ENCODE measurements at regions not wholly inside any gene's neighbourhood (a gene's known extent, or its start where the extent isn't known, plus 50 kb on each side); places are given as distances from the start of the nearest gene placed in this dataset.
A peak's percentile ranks its signal among the peaks of the same experiment; 100 is the strongest.

DNA sequence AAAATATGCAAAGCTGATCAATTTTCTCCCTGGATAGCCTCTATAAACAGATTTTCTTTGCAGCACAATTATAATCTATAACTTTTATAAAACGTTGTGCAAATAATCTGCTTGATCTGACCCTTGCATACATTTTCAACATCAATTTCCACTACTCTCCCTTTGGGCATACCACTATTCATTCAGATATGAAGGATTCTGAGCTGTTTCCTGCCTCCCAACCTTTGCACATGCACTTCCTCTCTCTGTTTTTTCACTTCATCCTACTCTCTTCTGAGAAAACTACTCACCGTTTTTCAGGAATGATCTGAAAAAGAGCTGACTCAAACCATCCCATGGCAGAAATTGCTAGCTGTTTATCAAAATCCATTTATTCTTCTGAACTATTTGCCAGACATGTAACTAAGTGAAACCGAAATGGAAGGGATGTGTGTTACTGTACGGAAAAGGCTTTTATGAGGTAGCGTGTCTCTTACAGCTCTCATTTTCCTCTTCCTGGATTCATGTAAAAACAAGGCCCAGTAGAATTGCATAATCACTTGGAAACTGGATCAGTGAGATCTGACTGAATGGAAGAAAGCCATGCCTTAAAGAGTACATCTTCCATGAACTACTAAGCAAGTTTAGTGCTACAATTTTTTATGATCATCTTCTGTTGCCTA, 1447.3 kb upstream of the MIR17HG start:
- DNase-seq (ENCODE audit: low read depth in 4 of 4, low spot score in 2 of 4) = no peak

GRCh38 chr13:89902223-89902622, 1445.3 kb upstream of the MIR17HG start:
- DNase-seq (ENCODE audit: low read depth in 4 of 4, low spot score in 2 of 4) = no peak

DNA sequence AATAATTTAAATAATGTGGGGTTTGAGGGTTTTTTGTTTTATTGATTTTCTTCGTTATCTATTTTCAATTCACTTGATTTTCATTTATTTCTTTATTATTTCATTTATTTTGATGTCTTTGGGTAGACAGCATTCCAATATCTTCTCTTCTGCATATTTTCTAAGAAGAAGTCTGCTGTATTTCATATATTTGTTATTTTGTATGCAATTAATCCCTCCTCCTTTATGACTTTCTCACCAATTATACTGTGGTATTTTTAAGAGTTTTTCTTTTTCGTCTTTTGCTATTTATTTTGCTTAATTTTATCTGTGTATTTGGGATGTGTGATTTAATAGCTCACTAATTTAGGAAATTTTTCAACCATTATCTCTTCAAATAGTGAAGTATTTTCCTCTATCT, 1444.4 kb upstream of the MIR17HG start:
- DNase-seq (ENCODE audit: low read depth in 4 of 4, low spot score in 2 of 4) = no peak

- DNase-seq (ENCODE audit: low read depth in 4 of 4, low spot score in 2 of 4) = no peak
Measured at GRCh38 chr13:89910166-89910565, 1437.3 kb upstream of the MIR17HG start.

GRCh38 chr13:89916551-89916950, 1430.9 kb upstream of the MIR17HG start:
- DNase-seq (ENCODE audit: low read depth in 4 of 4, low spot score in 2 of 4) = no peak

GRCh38 chr13:89920461-89920860, 1427.0 kb upstream of the MIR17HG start:
- DNase-seq (ENCODE audit: low read depth in 4 of 4, low spot score in 2 of 4) = no peak

DNA sequence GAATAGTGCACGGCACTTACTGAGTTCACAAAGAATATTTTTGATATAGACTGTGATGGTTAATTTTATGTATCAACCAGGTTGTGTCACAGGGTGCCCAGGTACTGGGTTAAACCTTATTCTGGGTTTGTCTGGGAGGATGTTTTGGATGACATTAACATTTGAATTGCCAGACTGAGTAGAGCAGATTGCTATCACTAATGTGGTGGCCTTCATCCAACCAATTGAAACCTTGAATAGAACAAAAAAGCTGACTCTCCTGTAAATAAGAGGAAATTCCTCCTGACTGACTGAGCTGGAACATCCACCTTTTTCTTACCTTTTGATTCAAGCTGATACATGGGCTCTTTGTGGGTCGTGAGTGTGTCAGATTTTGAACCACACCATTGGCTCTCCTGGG, 1424.4 kb upstream of the MIR17HG start:
- DNase-seq (ENCODE audit: low read depth in 4 of 4, low spot score in 2 of 4) = no peak

DNA sequence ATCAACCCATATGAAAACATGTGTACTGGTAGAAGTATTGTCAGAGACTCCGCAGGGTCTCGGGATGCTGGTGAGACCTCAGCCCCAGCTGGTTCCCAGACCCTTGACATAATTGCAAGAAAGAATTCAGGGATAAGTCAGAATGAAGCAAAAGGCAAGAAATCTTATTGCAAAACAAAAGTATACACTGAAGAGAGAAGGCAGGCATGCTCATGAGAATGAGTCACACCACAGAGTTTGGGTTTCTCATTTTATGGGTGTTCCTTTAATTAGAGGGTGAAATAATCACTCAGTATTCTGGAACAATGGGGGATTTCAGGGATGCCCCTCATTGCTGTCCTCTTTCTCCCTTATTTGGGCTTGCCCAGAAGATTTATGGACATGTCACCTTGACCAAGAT, 1423.8 kb upstream of the MIR17HG start:
- no peak for DNase-seq (ENCODE audit: low read depth in 4 of 4, low spot score in 2 of 4)

GRCh38 chr13:89925107-89925506, 1422.4 kb upstream of the MIR17HG start:
- DNase-seq (ENCODE audit: low read depth in 4 of 4, low spot score in 2 of 4) = peak in 1 of 4 donors; percentile 10

DNA sequence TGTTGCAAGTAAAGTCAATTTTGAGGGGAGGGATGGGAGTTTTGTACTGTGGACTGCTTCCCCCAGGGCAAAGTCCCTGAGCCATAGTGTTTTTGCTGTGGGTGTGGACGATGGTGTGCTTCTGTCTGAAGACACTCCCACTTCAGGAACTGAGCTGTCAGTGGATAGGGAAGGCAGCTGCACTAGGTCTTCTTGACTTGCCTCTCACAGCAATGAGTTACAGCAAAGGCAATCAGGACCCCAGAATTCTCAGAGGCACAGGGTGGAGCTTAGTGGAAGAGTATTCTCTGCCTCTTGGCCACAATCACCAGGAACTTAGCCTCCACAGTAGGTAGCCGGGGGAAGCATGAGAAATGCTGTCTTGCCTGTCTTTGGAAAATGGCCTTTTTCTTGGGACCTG, 1416.6 kb upstream of the MIR17HG start:
- DNase-seq (ENCODE audit: low read depth in 4 of 4, low spot score in 2 of 4) = no peak

- DNase-seq (ENCODE audit: low read depth in 4 of 4, low spot score in 2 of 4) = no peak
Measured at GRCh38 chr13:89932902-89933301, 1414.6 kb upstream of the MIR17HG start.

DNA sequence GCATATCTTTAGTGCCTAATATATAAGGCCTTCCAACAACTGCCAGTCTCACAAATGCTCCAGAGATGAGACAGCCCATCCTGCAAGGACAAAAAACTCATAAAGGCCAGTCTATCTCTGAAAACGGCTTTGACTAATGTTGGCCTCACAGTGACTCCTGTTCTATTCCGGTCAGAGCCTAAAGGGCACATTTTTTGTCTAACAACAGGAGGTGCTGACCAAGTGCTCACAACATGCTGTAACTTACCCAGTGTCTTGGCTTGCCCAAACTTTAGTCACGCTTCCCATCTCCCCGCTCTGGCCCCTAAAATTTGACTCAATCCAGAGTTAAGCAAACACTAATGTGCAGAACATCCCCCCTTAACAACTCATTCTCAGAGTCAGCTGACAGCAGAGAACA, 1411.2 kb upstream of the MIR17HG start:
- no peak for DNase-seq (ENCODE audit: low read depth in 4 of 4, low spot score in 2 of 4)

DNA sequence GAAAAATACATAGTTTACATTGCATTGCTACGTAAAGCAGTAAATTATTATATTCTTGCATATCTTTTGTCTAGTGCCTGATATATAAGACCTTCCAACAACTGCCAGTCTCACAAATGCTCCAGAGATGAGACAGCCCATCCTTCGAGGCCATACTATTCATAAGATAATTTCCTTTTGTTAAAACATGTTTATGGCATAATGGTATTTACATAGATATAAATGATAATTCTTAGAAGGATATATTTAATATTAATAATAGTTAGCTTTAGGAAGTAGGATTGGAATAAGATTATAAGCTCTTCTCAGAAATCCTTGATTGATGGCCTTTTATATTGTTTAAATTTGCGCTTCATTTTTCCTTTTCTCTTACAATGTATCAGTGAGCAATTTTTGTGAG, 1410.1 kb upstream of the MIR17HG start:
- no peak for DNase-seq (ENCODE audit: low read depth in 4 of 4, low spot score in 2 of 4)

- no peak for DNase-seq (ENCODE audit: low read depth in 4 of 4, low spot score in 2 of 4)
Measured at GRCh38 chr13:89940383-89940782, 1407.1 kb upstream of the MIR17HG start.

DNA sequence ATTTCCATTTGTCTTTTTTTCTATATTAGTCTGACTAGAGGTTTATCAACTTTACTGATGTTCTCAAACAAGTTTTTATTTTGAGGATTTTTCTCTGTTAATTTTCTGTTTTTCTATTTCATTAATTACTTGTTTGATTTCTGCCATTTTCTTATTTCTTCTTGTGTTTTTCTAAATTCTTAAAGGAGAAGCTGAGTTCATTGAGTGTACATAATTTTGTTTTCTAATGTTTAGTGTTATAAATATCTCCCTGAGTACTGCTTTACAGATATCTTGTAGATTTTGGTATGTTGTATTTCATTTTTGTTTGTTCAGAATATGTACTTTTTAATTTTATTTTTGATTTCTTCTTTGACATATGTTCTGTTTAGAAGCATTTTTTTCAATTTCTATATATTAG, 1404.3 kb upstream of the MIR17HG start:
- DNase-seq (ENCODE audit: low read depth in 4 of 4, low spot score in 2 of 4) = no peak

DNA sequence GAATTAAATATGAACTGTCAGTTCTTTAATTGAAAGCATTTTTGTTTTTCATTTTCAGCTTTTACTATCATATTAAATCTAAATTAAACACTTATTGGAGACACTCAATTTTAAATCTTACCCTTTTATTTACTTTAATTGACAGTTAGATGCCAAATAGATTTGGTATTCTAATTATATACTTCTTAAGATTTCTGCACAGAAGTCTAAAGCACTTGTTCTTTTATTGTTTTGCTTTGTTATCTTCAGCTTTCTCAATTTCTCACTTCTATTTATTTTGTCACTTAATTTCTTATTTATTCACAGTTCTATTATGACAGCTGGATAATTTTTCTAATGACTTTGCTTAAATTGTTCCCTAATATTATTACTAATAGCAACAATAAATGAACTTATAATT, 1397.3 kb upstream of the MIR17HG start:
- DNase-seq (ENCODE audit: low read depth in 4 of 4, low spot score in 2 of 4) = no peak

DNA sequence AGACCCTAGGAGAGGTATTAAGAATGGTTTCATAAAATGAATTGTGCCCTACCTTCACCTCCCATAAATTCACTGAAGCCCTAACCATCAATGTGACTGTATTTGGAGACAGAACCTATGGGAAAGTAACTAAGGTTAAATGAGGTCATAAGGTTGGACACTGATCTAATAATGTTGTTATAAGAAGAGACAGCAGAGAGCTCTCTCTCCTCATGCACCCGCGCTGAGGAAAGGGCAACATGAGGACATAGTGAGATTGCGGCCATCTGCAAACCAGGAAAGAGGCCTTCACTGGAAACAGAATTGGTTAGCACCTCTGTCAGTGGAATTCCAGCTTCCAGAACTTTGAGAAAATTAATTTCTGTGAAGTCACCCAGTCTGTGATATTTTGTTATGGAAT, 1396.1 kb upstream of the MIR17HG start:
- DNase-seq (ENCODE audit: low read depth in 4 of 4, low spot score in 2 of 4) = no peak

DNA sequence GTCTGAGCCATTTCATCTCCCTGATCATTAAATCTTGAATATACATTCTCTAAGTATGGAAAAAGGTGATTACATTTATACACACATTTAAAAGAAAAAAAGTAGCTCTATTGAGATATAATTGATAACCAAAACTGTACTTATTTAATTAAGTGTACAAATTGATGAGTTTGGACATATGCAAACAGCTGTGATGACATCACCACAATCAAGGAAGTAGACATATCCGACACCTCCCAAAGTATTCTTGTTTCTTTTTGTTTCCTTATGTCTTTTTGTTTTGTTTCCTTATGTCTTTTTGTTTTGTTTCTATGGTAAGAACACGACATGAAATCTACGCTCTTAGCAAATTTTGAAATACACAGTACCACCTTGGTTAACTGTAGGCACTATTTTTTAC, 1393.9 kb upstream of the MIR17HG start:
- DNase-seq (ENCODE audit: low read depth in 4 of 4, low spot score in 2 of 4) = no peak

GRCh38 chr13:89955773-89956172, 1391.7 kb upstream of the MIR17HG start:
- no peak for DNase-seq (ENCODE audit: low read depth in 4 of 4, low spot score in 2 of 4)

DNA sequence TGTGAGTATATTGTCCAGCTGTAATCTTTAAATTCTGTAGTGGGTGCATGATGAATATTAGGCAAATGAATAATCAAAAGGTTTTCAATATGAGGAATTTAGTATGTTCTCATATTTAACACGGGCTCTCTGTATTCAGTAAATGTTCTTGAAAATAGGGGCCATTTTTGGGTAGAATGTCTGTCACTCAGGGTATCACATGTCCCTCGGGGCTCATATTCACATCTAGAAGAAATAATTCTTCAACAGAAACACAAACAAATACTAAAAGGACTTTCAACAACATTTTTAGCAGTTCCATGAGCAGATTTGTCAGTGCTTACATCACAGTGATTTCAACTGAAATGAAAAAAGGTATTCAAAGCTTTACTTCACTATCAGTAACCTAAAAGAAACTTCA, 1388.4 kb upstream of the MIR17HG start:
- DNase-seq (ENCODE audit: low read depth in 4 of 4, low spot score in 2 of 4) = no peak

DNA sequence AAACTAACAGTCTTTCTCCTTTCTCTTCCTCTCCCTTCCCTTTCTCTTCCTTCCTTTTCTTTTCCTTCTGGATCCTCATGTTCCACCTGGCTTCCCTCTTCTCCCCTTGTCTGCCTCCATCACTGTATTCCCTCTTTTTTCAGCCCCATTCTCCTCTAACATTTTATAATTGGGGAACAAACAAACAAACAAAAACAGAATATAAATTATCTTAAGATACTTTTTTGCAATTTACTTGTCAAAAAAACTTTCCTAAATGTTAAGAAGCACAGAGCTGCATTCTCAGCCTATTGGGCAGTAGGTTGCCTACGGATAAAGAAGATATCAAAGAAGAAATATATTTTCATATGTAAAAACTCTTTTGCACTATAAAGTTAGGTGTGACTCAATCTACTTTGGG, 1382.2 kb upstream of the MIR17HG start:
- DNase-seq (ENCODE audit: low read depth in 4 of 4, low spot score in 2 of 4) = no peak

GRCh38 chr13:89966524-89966923, 1381.0 kb upstream of the MIR17HG start:
- DNase-seq (ENCODE audit: low read depth in 4 of 4, low spot score in 2 of 4) = no peak

GRCh38 chr13:89967701-89968100, 1379.8 kb upstream of the MIR17HG start:
- no peak for DNase-seq (ENCODE audit: low read depth in 4 of 4, low spot score in 2 of 4)

All from left renal cortex interstitium (tissue), 4 donors.